ENCODE measurements at regions not wholly inside any gene's neighbourhood (a gene's known extent, or its start where the extent isn't known, plus 50 kb on each side); places are given as distances from the start of the nearest gene placed in this dataset.
"Not testable (repeated sequence)": the region's sequence is repeated elsewhere in the genome, so short reads cannot be mapped to it uniquely, and the experiment has no call there.

DNA sequence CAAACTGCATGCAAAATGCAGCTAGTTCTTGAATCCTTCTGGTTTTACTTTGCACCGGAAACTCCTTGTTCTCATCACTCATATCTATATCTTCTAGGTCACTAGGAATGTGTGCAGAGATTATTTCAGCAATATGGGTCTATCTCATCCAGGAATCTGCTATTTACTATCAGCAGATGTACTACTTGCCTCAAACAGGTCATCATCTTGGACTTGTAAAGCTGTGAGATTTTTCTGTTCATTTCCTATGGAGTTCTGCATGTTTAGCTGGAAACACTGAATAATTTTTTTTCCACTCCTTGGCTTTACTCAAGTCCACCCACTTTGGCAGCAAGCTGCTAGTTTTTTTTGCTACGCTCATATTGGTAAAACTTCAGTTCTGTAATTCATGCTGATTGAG is 334.8 kb downstream of the RPIA start:
- not testable (repeated sequence) for DNase-seq

DNA sequence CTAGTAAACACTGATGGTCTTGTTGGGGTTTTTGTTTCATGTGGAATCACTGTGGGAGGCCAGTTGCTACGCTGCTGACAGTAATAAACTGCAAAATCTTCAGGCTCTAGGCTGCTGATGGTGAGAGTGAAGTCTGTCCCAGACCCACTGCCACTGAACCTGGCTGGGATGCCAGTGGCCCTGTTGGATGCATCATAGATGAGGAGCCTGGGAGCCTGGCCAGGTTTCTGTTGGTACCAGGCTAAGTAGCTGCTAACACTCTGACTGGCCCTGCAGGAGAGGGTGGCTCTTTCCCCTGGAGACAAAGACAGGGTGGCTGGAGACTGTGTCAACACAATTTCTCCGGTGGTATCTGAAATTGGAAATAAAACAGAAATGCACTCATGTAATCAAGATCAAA is 335.6 kb downstream of the RPIA start:
- DNase-seq = not testable (repeated sequence)

DNA sequence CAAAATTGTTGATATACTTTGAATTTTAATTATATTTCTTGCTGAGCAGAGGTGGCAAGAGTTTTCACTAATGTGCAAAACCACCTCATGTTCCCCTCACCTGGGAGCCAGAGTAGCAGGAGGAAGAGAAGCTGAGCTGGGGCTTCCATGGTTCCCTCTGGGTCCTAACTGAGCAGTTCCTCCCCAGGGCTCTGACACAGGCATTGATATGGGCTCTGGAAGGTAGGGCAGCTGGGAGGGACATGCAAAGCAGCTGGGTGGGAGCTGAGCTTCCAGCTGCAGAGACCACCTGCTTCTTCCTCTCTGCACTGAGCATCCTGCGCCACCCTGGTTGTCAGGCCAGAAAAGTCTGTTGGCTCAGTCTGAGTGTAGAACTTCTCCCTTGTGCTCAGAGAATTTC is 336.1 kb downstream of the RPIA start:
- DNase-seq = not testable (repeated sequence)

DNA sequence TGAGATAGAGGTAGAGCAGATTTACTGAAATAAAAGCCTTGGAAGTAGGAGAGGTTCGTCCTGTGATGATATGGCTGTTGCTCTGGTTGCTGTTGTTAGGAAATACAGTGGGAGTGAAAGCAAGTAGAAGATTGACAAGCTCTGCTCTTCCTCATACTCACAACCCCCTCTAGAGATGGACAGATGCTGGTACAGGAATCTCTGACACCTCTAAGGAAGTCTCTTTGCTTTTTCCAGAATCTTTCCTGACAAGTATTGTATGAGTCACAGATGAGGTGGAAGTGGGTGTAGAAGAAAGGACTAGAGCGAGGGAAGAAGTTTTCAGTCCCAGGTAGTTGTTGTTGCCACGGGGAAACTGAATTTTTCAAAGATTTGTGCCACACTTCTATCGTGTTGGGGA is 337.8 kb downstream of the RPIA start:
- DNase-seq = not testable (repeated sequence)

DNA sequence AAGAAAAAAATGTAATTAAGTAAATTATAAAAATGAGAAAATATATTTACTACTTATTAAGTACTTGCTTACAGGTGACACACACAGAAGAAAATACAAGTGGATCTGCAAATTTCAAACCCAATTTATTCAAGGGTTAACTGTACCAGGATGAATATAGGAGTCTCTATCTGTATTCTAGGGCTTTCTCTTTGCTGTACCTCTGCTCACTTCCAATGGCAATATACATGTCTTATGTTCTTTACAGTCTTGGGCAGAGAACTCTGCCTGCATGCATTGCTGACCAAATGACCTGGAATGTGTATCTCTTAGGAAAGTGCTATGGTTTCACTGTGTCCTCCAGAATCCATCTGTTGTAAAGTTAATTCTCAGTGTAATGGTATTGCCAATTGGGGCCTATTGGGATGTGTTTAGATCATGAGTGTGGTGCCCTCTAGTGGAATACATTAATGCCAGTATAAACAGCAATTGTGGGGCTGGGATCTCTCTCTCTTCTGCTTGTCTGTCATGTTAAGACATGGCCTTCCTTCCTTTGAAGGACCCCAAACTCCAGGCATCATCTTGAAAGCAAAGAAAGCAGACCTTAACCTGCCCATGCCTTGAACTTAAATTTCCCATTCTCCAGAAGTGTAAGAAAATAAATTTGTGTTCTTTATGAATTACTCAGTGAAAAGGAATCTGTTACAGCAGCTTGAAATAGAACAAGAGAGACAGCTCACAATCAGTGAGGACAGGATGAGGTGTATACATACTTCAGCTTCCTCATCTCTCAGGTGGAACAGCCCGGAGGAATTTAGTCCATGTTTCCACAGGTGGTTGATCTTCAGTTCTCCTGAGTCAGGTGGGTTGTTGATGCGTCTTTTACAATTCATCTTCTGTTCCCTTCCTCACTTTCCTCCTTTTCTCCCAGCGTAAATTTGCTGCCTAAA is 356.9 kb downstream of the RPIA start:
- DNase-seq = peak; percentile 55 to 61

DNA sequence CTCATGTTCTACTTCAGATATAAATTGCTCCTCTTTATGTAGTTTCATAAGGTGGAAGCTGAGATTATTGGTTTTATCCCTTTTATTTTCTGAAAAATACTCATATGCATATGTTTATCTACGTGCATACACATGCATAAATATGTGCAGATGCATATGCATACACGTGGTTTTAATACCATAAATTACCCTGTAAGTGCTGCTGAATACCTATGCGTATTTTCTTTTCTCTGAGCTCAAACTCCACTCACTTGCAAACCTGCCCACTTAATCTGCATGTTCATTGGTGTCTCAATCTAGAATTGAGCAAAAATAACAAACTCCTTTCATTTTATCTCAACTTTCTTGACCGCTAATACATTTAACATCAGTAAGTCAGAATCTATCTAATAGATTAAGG is 367.1 kb downstream of the RPIA start:
- not testable (repeated sequence) for DNase-seq

DNA sequence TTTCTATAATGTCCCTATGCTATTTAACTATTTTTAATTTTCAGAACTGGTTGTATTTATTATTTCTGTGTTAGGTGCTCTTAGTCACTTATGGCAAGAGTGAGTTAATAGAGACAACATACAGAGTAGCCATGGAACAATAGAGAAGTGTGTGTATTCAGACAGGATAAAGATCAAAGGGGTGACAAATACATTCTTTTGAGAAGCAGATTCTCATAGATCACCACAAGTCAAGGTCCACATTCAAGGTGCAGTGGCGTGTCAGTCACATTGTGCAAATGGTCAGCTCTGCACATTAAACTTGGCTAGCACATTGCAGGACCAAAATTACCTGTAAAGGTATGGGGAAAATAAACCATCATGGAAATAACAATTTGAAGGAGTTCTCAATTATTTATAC is 369.7 kb downstream of the RPIA start:
- not testable (repeated sequence) for DNase-seq

DNA sequence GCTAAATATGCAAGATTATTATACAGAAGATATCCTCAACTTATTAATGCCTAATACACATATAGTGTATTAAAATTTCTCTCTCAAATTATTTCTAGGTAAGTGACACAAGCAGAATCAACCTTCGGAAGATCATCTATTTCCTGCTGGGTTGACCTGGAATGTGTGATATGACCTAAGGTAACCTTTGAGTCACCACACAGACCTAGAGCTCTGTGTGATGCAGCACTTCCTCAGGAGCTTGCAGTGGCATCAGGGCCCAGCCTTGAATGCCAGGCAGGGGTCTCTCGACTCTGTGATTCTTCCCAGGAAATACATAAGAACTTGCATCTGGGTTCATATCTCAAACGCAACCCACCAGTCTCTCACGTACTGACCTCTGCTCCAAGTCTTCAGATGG is 385.3 kb downstream of the RPIA start:
- DNase-seq = not testable (repeated sequence)

DNA sequence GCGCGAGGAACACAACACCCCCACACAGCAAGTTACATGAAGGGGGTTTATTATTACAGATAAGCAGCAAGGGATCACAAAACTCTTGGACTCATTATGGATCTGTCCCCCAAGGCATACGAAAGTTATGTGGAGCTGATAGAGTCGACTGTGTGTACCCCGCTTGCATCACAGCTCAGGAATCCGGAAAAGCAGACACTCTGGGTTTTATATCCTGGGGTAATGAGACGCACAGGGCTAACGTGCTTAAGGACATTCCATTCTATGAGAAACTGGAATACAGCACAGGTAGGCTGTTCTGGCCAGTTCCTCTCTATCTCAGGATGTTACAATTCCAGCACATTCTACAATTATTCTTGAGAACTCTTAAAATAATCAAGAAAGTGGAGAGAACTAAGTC is 401.4 kb downstream of the RPIA start:
- DNase-seq = not testable (repeated sequence)

DNA sequence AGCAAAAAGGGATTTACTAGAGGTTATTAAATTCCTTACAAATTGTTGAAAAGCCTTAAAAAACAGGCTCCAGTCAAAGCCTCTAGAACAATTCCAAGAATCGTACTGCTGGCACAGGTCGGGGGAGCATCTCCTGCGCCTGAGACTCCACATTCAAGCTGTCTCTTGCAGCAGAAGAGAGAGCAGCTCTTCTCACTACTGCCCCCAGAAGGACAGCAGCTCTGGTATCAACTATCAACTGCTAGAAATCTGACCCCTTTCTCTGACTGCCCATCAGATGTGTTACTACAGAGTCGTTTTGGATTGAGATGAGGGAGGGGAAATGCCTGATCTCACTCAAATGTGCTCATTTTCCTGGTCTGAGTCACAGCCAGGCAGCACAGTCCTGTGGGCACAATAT is 403.6 kb downstream of the RPIA start:
- not testable (repeated sequence) for DNase-seq

DNA sequence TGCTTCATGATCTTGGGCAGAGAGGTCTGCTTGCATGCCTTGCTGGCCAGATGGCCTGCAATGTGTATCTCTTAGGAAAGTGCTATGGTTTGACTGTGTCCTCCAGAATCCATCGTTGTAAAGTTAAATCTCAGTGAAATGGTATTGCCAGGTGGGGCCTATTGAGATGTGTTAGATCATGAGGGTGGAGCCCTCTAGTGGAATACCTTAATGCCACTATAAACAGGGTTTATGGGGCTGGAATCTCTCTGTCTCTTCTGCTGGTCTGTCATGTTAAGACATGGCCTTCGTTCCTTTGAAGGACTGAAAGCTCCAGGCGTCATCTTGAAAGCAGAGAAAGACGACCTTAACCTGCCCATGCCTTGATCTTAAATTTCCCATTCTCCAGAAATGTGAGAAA is 411.1 kb downstream of the RPIA start:
- not testable (repeated sequence) for DNase-seq

DNA sequence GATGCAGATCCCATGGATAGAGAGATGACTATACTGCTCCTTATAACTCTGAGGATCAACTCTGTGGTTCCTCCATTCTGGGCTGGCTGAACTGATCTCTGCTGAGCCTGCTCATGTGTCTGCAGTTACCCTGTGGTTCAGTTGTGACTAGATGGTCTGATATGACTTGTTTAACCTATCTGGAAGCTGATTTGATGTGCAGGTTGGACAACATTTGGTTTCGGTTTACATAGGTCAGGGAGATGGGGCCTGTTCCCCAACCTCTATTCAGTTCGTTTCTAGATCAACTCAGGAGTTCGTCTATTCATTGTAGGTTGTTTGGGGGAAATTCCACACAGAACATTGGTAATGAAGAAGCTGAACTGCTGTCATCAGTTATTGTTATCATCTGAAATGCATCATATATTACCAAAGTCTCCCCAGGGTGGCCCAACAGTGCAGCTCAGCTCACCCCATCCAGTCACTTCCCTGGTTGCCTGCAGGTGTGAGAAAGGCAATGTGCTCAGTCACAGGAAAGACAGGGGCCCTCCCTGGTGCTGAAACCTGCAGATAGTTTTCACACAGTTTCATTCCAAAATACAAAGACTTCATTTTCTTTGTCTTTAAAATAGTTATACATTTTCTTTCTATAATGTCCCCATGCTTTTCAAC is 415.0 kb downstream of the RPIA start:
- not testable (repeated sequence) for DNase-seq

DNA sequence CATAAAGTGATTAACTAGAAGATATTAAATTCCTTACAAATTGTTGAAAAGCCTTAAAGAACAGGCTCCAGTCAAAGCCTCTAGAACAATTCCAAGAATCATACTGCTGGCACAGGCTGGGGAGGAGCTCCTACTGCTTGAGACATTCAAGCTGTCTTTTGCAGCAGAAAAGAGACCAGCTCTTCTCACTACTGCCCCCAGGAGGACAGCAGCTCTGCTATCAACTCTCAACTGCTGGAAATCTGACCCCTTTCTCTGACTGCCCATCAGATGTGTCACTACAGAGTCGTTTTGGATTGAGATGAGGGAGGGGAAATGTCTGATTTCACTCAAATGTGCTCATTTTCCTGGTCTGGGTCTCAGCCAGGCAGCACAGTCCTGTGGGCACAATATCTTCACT is 421.0 kb downstream of the RPIA start:
- peak; percentile 9 to 10 for DNase-seq

DNA sequence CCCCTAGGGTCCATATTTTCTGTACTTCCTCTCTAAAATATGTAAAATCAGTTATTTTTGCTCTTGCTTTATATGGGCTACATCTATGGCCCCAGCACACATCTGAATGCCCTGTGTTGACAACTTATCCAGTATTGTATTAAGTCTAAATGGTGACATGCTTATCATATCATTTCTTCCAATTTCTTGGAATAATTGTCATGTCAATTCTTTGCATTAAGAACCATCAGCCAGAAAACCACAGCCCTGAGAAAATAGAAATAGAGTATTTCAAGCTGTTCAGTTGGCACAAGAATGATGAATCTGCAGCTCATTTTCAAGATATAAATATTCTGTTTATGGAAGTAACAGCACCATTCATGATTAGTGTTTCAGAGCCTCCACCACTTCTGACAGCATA is 421.8 kb downstream of the RPIA start:
- not testable (repeated sequence) for DNase-seq

DNA sequence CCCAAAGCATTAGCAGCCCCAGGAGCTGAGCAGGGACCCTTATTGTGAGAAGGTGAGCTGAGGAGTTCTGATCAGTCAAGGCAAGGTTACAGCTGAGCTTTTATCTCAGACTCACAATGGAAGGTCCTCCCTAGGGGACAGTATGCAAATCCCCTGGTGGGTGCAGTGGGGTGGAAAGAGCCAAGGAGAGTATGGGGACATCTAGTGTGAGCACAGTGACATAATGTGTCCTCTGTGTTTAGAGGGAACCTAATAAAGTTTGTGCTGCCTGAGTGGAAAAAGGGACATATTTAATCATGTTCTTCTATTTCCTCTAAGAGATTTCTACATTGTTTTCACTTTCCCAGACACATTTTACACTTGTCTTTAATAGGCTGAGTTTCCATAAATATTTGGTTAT is 438.0 kb downstream of the RPIA start:
- DNase-seq = not testable (repeated sequence)

DNA sequence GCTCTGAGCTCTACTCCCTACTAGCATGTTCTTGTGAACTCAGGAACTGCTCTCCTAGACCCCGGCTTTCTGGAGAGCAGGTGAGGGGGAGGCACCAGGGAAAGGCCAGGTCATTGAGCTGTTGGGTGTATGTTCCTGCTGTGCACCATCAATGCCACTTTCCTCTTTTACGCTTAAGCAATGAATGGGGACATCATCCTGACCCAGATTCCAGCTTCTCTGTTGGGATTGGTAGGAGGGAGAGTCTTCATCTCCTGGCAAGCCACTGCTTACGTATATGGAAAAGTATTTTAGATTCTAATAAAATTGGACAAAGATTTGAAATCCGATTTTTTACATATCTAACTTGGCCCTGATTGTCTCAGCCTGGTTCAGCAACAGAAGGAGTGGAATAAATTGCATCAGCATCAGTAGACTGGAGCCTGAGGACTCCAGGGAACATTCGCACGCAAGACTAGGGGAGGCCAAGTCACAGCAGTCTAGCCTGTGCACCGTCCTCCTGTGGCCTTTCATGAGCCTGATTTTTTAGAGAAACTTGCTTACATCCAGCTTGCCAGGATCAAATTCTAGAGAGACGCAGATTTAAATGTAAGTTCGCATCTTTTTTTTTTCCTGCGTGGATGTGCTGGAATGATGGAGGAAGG is 439.3 kb downstream of the RPIA start:
- DNase-seq = not testable (repeated sequence)

DNA sequence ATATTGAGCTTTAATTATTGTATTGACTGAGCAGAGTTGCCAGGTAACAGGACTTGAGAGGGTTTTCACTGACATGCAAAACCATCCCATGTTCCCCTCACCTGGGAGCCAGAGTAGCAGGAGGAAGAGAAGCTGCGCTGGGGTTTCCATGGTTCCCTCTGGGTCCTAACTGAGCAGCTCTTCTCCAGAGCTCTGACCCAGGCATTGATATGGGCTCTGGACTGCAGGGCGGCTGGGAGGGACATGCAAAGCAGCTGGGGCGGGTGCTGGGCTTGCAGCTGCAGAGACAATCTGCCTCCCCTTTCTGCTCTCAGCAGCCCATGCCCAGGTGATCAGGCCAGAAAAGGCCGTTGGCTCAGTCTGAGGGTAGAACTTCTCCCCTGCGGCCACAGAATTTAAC is 451.5 kb downstream of the RPIA start:
- not testable (repeated sequence) for DNase-seq

DNA sequence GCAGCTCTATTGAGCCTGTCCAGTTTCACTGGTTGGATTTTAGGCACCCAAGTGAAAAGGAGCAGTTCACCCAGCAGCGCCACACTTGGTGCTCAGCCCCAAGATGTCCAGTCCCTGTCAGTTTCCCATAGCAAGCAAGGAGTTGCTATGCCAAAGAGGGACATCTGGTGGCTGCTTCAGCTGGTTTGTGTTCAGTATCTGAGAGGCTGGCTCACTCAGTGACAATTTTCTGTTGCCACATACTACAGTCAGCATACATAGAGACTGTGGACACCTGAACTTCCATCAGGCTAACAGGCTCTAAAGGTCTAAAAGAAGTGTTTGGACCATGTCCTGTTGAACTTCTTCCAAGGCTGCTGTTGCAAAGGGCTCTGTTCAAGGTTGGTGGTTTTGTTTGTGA is 453.9 kb downstream of the RPIA start:
- not testable (repeated sequence) for DNase-seq

DNA sequence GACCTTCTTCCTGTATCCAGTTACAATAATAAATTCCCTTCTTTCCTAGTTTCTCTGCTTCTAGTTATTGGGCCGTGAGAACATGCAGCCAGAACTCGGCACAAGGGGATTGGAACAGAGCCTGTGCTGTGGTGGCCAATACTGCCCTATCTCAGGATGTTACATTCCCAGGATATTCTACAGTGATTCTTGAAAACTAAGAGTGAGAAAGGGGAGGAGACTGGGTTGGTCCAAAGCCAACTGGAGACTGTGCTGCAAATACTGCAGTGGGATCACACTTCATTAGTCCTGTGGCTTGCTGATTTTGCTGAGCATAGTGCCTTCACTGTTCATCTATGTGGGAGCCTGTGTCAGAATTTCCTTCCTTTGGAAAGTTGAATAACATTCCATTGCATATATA is 456.8 kb downstream of the RPIA start:
- DNase-seq = not testable (repeated sequence)

DNA sequence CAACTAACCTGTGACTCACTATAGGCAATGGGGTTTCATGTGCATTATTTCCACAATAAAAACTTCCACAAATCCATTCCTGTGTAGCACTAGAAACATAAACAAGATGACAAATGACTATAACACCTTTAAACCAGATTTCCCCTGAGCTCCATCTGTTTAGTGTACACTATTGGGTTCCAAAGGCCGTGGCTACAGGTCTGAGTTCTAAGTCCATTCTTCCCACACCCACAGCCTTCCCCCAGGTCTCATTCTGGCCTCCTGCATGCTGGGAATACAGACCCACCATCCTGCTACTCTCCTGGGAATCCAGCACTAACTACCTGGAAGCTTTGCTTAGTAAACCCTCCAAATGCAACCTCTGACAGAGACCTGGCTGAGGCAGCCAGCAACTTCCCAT is 460.2 kb downstream of the RPIA start:
- DNase-seq = not testable (repeated sequence)

DNA sequence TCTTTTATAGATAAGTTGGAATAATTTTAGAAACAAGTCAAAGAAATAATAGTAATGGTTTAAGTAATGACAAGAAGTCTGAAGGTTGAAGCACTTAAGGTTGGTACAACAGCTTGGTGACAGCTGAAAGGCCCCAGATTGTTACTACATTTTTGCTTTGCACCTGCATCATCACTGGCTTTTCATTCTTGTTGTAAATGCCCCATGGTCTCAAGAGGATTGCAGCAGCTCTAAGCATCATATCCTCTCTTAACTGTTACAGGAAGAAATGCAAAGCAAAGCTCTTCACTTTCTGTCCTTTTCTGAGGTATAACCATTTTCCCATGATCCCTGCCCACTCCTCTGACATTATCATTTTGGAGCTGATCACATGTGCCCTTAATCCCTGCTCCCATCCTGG is 461.0 kb downstream of the RPIA start:
- not testable (repeated sequence) for DNase-seq

DNA sequence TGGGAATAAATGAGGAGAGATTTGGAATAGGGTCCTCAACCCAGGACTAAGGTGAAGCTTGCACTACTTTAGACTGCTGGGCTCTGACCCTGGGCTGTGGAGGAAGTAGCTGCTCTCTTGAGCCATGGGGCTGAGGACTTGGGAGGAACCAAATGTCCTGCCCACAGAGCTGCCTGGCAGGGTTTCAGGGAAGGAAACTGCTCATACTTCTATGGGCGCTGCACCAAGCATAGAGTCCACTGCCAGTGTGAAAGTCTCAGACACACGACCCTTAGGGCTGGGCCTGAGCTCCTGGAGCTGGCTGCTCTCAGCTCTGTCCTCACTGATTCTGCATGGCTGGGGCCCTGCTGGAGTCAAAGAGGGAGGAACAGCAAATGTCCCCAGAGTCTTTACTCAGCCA is 461.7 kb downstream of the RPIA start:
- not testable (repeated sequence) for DNase-seq

DNA sequence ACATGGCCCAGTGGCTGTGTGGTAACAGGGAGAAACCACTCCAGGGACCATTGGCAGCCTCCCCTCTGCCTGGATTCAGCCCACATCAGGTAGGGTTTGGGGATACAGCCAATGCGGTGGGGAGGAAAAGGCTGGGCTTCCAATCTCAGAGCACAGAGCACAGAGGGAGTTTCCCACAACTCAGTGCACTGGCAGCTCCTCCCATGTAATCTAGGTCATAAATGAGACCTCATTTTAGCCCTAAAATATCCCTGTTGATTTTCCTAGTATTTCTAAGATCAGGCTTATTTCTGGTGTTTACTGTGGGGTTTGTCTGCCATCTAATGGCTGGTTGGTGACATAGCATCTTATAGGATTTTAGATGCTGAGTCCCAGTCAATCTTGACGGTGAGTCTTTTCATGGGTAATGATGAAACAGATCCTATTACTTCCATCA is 462.8 kb downstream of the RPIA start:
- DNase-seq = not testable (repeated sequence)

DNA sequence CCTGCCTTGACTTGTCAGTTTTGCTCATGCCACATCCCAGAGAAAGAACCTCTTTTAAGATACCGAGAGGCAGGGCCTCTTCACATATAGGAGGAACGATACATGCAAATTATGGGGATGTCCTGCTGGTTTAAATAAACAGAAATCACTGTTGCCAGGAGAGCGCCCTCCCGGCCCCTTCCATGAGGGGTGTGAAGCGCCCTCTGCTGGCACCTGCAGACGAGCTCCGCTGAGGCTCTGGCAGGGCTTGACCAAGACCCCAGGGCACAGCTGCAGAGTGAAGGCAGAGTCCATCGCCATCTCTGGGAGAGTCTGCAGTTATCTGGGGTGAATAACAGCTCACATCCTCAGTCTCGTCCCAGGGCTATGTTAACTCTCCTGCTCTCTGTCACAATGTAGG is 468.8 kb downstream of the RPIA start:
- DNase-seq = not testable (repeated sequence)
